NCI-H1694 treated with DMSO at 0.1 percent for 48 hours (cell line): ENCODE measurements at regions not wholly inside any gene's neighbourhood (a gene's known extent, or its start where the extent isn't known, plus 50 kb on each side); places are given as distances from the start of the nearest gene placed in this dataset.

Experiments used
- DNase-seq: peaks from one replicate; lab custom pipeline; 2025; lab: John Stamatoyannopoulos, UW

GRCh38 chr11:119853581-119854360, 124.8 kb upstream of the NECTIN1 start:
- DNase-seq = no peak

- DNase-seq = no peak
These were observed 123.7 kb upstream of the NECTIN1 start for GRCh38 chr11:119852741-119853140.

- no peak for DNase-seq
These were observed 121.9 kb upstream of the NECTIN1 start for GRCh38 chr11:119850822-119851409.

- no peak for DNase-seq
These were observed 120.9 kb upstream of the NECTIN1 start for GRCh38 chr11:119849872-119850271.

GRCh38 chr11:119847853-119848252, 118.9 kb upstream of the NECTIN1 start:
- no peak for DNase-seq

- DNase-seq = no peak
These were observed 117.4 kb upstream of the NECTIN1 start for GRCh38 chr11:119846374-119846773.

- DNase-seq = no peak
These were observed 116.8 kb upstream of the NECTIN1 start for GRCh38 chr11:119845756-119846155.

GRCh38 chr11:119845305-119845704, 116.3 kb upstream of the NECTIN1 start:
- DNase-seq = no peak

- no peak for DNase-seq
These were observed 115.8 kb upstream of the NECTIN1 start for GRCh38 chr11:119844808-119845207.

- no peak for DNase-seq
These were observed 114.9 kb upstream of the NECTIN1 start for GRCh38 chr11:119843877-119844276.

GRCh38 chr11:119842731-119843130, 113.7 kb upstream of the NECTIN1 start:
- no peak for DNase-seq

- no peak for DNase-seq
These were observed 110.6 kb upstream of the NECTIN1 start for GRCh38 chr11:119839476-119840133.

GRCh38 chr11:119835753-119836152, 106.8 kb upstream of the NECTIN1 start:
- DNase-seq = no peak

- no peak for DNase-seq
These were observed 103.4 kb upstream of the NECTIN1 start for GRCh38 chr11:119832202-119832935.

GRCh38 chr11:119831011-119831410, 102.0 kb upstream of the NECTIN1 start:
- no peak for DNase-seq

- no peak for DNase-seq
These were observed 101.4 kb upstream of the NECTIN1 start for GRCh38 chr11:119830400-119830799.

- DNase-seq = no peak
These were observed 100.4 kb upstream of the NECTIN1 start for GRCh38 chr11:119829402-119829801.

GRCh38 chr11:119828819-119829218, 99.8 kb upstream of the NECTIN1 start:
- DNase-seq = no peak

- DNase-seq = no peak
These were observed 99.0 kb upstream of the NECTIN1 start for GRCh38 chr11:119828006-119828405.

- DNase-seq = no peak
These were observed 98.1 kb upstream of the NECTIN1 start for GRCh38 chr11:119827113-119827512.

GRCh38 chr11:119823077-119823476, 94.1 kb upstream of the NECTIN1 start:
- no peak for DNase-seq

- DNase-seq = no peak
These were observed 87.7 kb upstream of the NECTIN1 start for GRCh38 chr11:119816660-119817059.

GRCh38 chr11:119814766-119815165, 85.8 kb upstream of the NECTIN1 start:
- DNase-seq = no peak
